Epithelial cell of esophagus (primary cell): ENCODE measurements at regions not wholly inside any gene's neighbourhood (a gene's known extent, or its start where the extent isn't known, plus 50 kb on each side); places are given as distances from the start of the nearest gene placed in this dataset.
A peak's percentile ranks its signal among the peaks of the same experiment; 100 is the strongest.

Source experiments
- DNase-seq: peaks from one replicate; pipeline ENCODE4 v3.0.0; 2010; ENCODE audit warnings: low read depth
- H3K4me3 ChIP-seq: 2 replicates; pipeline ENCODE4 v1.5.1; 2011; ENCODE audit warnings: mild to moderate bottlenecking, low read length, control low read depth
- TF ChIP-seq, protein P1 (sequence below): IDR thresholded peaks from 2 replicates; pipeline ENCODE4 v1.5.1; 2011; ENCODE audit warnings: low read depth, mild to moderate bottlenecking, low read length, control low read depth, inconsistent platforms; ENCODE audit not compliant: insufficient read depth; ENCODE audit errors: missing control alignments

DNA sequence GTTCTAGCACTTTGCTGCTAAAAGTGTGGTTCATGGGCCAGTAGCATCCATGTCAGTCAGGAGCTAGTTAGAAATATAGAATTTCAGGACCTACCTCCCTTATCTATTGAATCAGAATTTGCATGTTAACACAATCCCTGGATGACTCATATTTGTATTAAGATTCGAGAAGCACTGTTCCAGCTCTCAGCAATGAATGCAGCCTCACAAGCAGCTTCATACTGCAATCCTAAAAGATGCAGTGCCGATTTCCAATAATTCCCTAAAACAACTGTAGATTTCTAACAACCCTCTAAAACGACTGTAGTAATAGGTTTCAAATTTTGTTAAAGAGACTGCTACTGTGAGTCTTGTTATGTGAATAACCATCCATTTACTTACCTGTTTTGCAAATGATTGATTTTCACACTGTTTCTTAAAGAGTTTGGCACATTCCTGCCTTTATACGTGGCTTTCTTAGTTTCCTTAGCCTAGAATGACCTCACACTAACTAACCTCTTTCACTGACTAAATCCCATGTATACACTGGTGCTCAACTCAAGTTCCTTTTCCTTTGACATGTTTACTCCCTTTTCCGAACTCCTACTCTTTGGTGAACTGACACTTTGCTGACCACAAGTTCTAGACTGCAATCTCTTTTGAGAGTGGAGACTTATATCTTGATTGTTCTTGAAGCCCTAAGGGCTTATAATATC, 511.8 kb downstream of the METTL15 start:
- TF ChIP-seq, protein P1, sequence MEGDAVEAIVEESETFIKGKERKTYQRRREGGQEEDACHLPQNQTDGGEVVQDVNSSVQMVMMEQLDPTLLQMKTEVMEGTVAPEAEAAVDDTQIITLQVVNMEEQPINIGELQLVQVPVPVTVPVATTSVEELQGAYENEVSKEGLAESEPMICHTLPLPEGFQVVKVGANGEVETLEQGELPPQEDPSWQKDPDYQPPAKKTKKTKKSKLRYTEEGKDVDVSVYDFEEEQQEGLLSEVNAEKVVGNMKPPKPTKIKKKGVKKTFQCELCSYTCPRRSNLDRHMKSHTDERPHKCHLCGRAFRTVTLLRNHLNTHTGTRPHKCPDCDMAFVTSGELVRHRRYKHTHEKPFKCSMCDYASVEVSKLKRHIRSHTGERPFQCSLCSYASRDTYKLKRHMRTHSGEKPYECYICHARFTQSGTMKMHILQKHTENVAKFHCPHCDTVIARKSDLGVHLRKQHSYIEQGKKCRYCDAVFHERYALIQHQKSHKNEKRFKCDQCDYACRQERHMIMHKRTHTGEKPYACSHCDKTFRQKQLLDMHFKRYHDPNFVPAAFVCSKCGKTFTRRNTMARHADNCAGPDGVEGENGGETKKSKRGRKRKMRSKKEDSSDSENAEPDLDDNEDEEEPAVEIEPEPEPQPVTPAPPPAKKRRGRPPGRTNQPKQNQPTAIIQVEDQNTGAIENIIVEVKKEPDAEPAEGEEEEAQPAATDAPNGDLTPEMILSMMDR: no peak
- H3K4me3 ChIP-seq: no peak overlapping the region
- DNase-seq: peak; percentile 83

DNA sequence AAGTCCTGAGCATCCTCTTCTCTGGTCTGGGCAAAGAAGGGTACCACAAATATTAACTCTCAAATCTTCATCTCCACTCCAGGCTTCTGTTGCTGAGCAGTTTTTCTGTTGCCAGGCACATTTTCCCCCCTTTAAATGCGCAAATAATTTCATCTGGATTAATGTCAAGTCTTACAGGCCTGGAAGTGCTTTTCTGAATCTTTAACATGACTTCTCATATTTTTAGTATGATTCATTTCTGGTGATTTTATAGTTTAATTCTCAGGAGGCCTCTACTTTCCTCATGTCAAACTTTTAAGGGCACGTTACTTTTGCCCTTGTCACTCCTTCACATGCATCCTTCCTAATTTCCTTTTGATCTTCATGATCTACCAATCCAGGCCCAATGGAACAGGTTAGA, 510.2 kb downstream of the METTL15 start:
- H3K4me3 ChIP-seq: no peak overlapping the region
- TF ChIP-seq, protein P1: no peak
- DNase-seq: peak; percentile 11

DNA sequence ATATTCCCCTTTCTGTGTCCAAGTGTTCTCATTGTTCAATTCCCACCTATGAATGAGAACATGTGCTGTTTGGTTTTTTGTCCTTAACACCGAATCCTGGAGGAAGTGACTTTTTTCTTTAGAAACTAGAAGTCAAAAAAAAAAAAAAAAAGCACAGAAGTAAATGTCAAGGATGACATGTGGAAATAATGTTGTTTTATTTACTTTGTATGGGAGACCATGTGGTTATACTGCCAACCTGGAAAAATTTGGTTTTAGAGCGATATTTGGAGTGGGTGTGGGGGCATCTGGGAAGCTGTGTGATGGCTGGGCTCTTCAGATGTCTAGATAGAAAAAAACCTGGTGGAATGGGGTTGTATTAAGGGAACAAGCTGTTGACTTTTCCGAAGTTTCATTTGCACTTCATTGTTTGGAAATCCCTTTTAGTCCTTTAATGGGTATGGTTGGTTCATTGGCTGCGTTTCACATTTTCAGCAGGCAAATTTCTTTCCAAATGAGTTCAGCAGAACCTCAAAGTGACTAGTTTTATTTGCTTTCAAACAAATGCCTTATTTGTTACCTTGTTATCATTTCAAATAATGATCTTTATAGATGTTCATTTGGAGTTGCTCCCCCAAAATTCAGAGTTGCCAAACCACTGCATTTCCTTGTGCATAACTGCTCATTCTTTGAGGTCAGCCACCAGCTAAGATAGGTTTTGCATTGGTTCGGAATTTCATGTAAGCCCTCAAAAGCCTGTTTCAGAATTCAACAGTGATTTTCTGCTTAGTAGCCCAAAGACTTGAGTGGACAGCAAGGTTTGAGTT, 508.2 kb downstream of the METTL15 start:
- H3K4me3 ChIP-seq: no peak overlapping the region
- TF ChIP-seq, protein P1: no peak
- no peak for DNase-seq

DNA sequence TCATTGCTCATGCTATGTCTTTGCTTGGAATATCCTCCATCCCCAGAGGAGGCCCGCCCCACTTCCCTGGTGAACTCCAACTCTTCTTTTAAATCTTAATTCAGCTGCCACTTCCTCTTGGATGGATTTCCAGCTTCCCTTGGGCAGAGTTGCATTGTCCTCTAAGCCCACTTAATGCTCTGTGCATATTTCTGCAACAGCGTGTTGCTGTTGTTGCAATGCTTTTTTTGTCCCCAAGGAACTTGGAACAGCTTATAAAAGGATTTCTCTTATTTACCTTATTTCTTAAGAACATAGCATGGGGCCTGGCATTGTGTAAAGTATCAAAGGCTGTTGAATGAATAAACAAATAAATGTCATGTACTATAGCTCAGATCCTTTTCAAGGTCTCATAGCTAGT, 507.4 kb downstream of the METTL15 start:
- no peak for DNase-seq
- H3K4me3 ChIP-seq: no peak overlapping the region
- TF ChIP-seq, protein P1: no peak

DNA sequence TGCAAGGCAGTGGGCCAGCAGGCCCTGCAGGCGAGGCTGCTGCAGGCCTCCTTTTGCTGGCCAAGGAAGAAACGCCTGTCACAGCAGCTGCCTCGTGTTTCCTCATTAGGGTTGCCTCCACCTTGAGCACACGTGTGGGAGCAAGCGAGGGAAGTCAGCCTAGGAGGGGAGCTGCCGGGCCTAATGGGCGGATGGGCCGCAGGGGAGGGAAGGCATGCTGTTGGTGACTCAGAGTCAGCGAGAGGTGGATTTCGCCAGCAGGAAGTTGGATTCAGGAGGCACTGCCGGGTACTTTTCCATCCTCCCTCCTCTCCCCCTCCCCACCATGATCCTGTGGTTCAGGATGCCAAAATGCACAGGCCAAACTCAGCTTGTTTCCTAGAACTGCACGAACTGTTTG, 498.7 kb downstream of the METTL15 start:
- TF ChIP-seq, protein P1: no peak
- peak; percentile 51 for DNase-seq
- H3K4me3 ChIP-seq: no peak overlapping the region

DNA sequence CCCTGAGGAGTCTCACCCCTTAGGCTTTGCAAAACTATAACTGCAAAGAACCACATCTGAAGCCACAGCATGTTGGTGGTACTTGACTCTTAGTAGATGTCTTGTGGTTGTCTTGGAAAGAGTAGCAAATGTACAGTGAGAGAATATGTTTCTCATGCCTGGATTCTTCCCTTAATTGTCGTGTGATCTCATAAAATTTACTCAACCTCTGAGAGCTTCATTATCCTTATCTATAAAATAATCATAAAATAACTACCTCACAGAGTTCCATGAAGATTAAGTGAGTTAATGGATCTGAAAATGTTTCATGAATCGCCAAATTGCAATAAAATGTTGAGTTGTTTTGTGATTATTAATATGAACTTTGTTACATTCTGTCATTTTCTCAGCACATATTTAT, 491.5 kb downstream of the METTL15 start:
- no peak overlapping the region for H3K4me3 ChIP-seq
- TF ChIP-seq, protein P1: no peak
- no peak for DNase-seq
